Natural killer cell (primary cell): ENCODE measurements at regions not wholly inside any gene's neighbourhood (a gene's known extent, or its start where the extent isn't known, plus 50 kb on each side); places are given as distances from the start of the nearest gene placed in this dataset.

Experiments used
- ATAC-seq, 3 donors: fragments of 150-1000 bp in 2 of 3; fragments of 200-7000 bp in 1 of 3; cut with Tn5 transposase; 1 replicate in 1 of 3; 2 replicates in 2 of 3; pipeline ENCODE4 v1.10.0; 2021; ENCODE audit warnings: mild to moderate bottlenecking in 2 of 3, moderate library complexity in 2 of 3
- DNase-seq, 2 donors: peaks; one replicate each; pipeline versions ENCODE4 v3.0.0 to v3.0.0-alpha.2; 2013 to 2021; ENCODE audit warnings: mixed read lengths in 1 of 2
- H3K27ac ChIP-seq: one replicate; pipeline ENCODE4 v1.5.1; 2013; ENCODE audit warnings: mild to moderate bottlenecking, low read length
- H3K27me3 ChIP-seq: one replicate; pipeline ENCODE4 v1.6.1; 2013; ENCODE audit warnings: low read length; ENCODE audit not compliant: control insufficient read depth, insufficient read depth
- H3K36me3 ChIP-seq: one replicate; pipeline ENCODE4 v1.6.1; 2013; ENCODE audit warnings: low read length; ENCODE audit not compliant: control insufficient read depth, insufficient read depth
- H3K4me1 ChIP-seq: one replicate; pipeline ENCODE4 v1.6.1; 2013; ENCODE audit warnings: low read length; ENCODE audit not compliant: control insufficient read depth, insufficient read depth
- H3K4me3 ChIP-seq: one replicate; pipeline ENCODE4 v1.5.1; 2013; ENCODE audit warnings: low read length
- H3K9me3 ChIP-seq: one replicate; pipeline ENCODE4 v1.6.1; 2013; ENCODE audit warnings: low read length; ENCODE audit not compliant: control insufficient read depth, insufficient read depth
- H3K27ac Mint-ChIP-seq, 2 donors: one replicate each; pipeline ENCODE4 v1.8.0; 2022; ENCODE audit warnings: mild to moderate bottlenecking in 2 of 2, mixed read lengths in 2 of 2, moderate library complexity in 1 of 2
- H3K27me3 Mint-ChIP-seq, 2 donors: one replicate each; pipeline ENCODE4 v1.8.0; 2022; ENCODE audit warnings: low read depth in 2 of 2, mixed read lengths in 2 of 2
- H3K36me3 Mint-ChIP-seq: one replicate; pipeline ENCODE4 v1.8.0; 2022; ENCODE audit warnings: mixed read lengths
- H3K4me1 Mint-ChIP-seq, 2 donors: one replicate each; pipeline ENCODE4 v1.8.0; 2022; ENCODE audit warnings: mixed read lengths in 2 of 2
- H3K4me3 Mint-ChIP-seq: one replicate; pipeline ENCODE4 v1.8.0; 2022; ENCODE audit warnings: mild to moderate bottlenecking, moderate library complexity, mixed read lengths
- H3K9me3 Mint-ChIP-seq, 2 donors: one replicate each; pipeline ENCODE4 v1.8.0; 2022; ENCODE audit warnings: mixed read lengths in 2 of 2
- CTCF ChIP-seq: fragments of 200-600 bp; IDR thresholded peaks from one replicate; pipeline ENCODE4 v1.8.0; 2022; ENCODE audit warnings: antibody characterized with exemption
- WGBS: methylation state at CpG from one replicate; pipeline ENCODE4 v1.1.7; 2013; ENCODE audit warnings: missing lambda C conversion rate; ENCODE audit not compliant: insufficient coverage; 5-methylcytosine and 5-hydroxymethylcytosine counted together
- intact Hi-C: fragments of 100-400 bp; cut with micrococcal nuclease; formaldehyde crosslinking; loops from one replicate; pipeline ENCODE4 v1.14.2; 2022

GRCh38 chr17:69919789-69920188 is 155.2 kb upstream of the KCNJ16 start:
- H3K4me1 Mint-ChIP-seq: no peaks in the 10 kb centered on the region
- H3K27ac ChIP-seq: no peak overlapping the region
- WGBS: 87% methylated on average over 2 of the region's 2 CpGs
- TF ChIP-seq CTCF: no peak
- H3K27me3 Mint-ChIP-seq: no peaks in the 10 kb centered on the region
- H3K36me3 Mint-ChIP-seq: no peaks in the 10 kb centered on the region
- H3K27ac Mint-ChIP-seq: no peak overlapping the region
- H3K4me1 ChIP-seq: no peaks in the 10 kb centered on the region
- no peaks in the 10 kb centered on the region for H3K9me3 ChIP-seq
- DNase-seq (no peak), ATAC-seq (no peak)
- no peak overlapping the region for H3K4me3 Mint-ChIP-seq
- peaks cover 0 to 8% of the 10 kb centered on the region in 2 donors for H3K9me3 Mint-ChIP-seq
- intact Hi-C loops: no loop called here
- no peaks in the 10 kb centered on the region for H3K36me3 ChIP-seq
- no peak overlapping the region for H3K4me3 ChIP-seq
- no peaks in the 10 kb centered on the region for H3K27me3 ChIP-seq

- H3K4me1 Mint-ChIP-seq: no peaks in the 10 kb centered on the region
- ATAC-seq (no peak), DNase-seq (no peak)
- Histone ChIP-seq H3K9me3 (no peaks in the 10 kb centered on the region), H3K27ac (no peak overlapping the region), H3K27me3 (no peaks in the 10 kb centered on the region), H3K4me1 (no peaks in the 10 kb centered on the region), H3K36me3 (no peaks in the 10 kb centered on the region), H3K4me3 (no peak overlapping the region)
- WGBS: 93% methylated on average over 1 of the region's 1 CpG
- no peaks in the 10 kb centered on the region for H3K36me3 Mint-ChIP-seq
- H3K9me3 Mint-ChIP-seq: peaks cover 0 to 8% of the 10 kb centered on the region in 2 donors
- no peaks in the 10 kb centered on the region for H3K27me3 Mint-ChIP-seq
- no peak overlapping the region for H3K27ac Mint-ChIP-seq
- no peak for TF ChIP-seq CTCF
- H3K4me3 Mint-ChIP-seq: no peak overlapping the region
- intact Hi-C loops: no loop called here
These were observed 154.0 kb upstream of the KCNJ16 start for GRCh38 chr17:69921046-69921445.

GRCh38 chr17:69928611-69929010 is 146.4 kb upstream of the KCNJ16 start:
- Mint-ChIP-seq H3K4me1 (no peaks in the 10 kb centered on the region), H3K9me3 (peaks cover 2 to 6% of the 10 kb centered on the region in 2 donors)
- ATAC-seq: no peak

More at GRCh38 chr17:69928611-69929010, 146.4 kb upstream of the KCNJ16 start:
- Histone ChIP-seq H3K27me3 (no peaks in the 10 kb centered on the region), H3K9me3 (no peaks in the 10 kb centered on the region), H3K27ac (no peak overlapping the region), H3K4me1 (no peaks in the 10 kb centered on the region), H3K4me3 (no peak overlapping the region), H3K36me3 (no peaks in the 10 kb centered on the region)
- Mint-ChIP-seq H3K27me3 (no peaks in the 10 kb centered on the region), H3K4me3 (no peak overlapping the region), H3K36me3 (no peaks in the 10 kb centered on the region), H3K27ac (no peak overlapping the region)
- no peak for TF ChIP-seq CTCF
- WGBS: 35% methylated on average over 4 of the region's 4 CpGs
- intact Hi-C loops: no loop called here
- DNase-seq: no peak
